ENCODE measurements at regions not wholly inside any gene's neighbourhood (a gene's known extent, or its start where the extent isn't known, plus 50 kb on each side); places are given as distances from the start of the nearest gene placed in this dataset.

DNA sequence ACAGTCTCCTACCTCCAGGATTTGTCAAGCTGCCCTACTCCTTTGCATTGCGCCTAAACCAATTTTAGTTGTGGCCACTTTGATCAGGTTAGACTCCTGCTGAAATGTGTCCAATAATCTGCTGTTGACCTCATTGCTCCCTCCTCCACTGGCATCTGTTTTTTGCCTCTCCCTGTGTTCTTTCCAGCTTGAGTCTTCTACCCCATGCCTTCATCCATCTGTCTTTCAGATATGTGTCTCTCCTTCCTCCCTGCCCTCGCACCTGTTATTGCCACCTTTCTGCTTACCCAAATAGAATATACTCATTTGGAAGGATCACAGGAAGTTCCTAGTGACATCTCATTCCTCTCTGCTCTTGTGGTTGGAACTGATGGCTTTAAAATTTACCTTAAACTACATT, 366.6 kb upstream of the CLNK start:
- no peak for DNase-seq (ENCODE audit: low spot score)

DNA sequence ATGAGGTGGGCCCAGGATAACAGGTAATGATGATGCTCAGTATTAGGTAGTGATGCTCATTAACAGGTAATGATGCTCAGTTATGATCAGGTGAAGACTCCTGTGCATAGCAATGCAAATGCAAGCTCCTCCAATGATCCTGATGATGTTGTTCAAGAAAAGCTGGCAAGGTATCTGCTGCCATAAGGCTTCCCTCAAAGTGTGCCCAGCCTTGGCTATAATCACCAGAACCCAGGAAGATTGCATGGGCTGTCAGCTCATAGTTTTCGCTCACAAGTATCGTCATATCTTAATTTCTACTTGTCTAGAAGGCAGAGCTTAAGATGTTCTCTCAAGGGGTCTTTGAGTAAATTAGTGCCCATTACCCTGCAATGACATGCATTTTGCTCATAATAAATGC, 366.2 kb upstream of the CLNK start:
- no peak for DNase-seq (ENCODE audit: low spot score)

DNA sequence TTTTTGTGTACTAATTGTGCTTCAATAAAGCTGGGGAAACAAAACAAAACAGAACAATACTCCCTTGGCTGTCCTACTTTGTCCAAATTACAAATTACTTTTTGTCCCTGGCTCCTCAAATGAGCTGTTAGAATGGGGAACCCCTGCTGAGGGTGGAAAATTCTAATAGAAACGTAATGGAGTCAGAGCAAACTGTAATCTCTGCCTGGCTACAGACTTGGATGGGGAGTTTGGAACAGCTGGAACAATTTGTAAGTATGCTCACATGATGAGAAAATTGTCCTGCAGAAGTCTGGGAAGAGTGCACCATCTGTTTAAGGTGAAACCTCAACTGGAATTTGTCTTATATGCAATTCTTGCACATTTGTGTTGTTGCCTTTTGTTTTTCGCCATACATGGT, 364.4 kb upstream of the CLNK start:
- DNase-seq (ENCODE audit: low spot score) = no peak

DNA sequence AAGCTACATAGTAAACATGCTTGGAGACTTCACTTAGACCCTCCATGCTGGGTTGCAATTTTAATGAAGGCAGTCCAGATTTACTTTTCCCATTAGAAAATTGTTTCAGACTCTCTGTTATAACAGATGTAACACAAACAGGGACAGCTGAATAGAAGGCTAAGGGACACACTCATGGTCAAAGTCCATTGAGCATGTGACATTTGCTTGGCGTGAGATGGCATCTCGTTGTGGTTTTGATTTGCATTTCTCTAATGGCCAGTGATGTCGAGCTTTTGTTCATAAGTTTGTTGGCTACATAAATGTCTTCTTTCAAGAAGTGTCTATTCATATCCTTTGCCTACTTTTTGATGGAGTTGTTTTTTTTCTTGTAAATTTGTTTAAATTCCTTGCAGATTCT, 358.2 kb upstream of the CLNK start:
- no peak for DNase-seq (ENCODE audit: low spot score)

DNA sequence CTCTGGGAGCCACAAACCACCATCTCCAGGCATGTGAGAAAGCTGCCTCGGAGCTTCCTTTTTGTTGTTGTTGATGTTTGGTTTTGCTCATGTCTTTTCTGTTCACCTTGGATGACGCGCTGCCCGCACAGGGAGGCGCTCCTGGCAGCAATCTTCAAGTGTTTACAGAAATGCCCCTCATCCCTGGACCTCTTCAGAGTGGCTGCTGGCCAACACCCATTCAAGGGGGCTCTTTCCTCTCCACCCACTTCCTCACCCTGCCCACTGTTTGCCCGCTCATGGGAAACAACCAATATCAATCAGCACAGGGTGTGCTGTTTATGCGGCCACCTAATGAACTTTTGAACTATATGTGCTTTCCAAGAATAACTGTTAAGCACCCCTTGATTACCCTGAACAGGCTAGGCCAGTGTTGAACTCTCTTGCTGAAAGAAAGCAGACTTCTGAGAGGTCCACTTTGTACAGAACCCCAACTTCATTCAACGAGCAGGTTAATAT, 355.1 kb upstream of the CLNK start:
- no peak for DNase-seq (ENCODE audit: low spot score)

DNA sequence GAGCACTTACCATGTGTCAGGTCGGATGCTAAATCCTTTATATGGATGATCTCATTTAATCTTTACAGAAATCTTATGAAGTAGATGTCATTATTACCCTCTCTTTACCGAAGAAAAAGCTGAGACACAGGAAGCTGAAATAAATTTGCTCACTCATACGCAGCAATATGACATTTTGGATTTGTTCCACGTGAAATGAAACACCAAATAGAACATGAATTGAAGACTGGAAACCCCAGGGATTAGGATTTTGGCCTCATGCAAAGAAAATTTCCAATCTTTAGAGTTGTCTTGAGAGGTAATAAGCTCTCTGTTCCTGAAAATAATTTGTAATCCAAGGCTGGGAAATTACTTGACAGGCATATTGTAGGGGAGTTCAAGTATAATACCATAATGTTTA, 354.4 kb upstream of the CLNK start:
- DNase-seq (ENCODE audit: low spot score) = no peak

DNA sequence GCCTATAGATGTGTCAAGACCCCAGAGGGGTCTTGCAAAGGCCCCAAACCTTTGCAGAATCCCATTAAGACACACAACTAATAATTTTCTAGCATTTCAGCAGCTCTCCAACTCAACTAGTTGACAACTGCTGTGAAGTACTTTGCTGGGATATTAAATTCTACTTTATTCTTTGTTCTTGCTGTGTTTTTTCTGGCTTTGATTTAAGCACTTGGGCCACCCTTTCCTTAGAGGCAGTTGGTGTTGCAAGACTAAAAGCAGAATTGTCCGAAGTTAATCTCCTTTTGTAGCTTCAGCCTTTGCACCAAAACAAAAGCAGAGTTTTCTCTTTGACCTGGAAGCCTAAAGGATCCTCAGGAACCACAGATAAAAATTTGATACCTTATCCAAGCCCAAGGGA, 353.1 kb upstream of the CLNK start:
- DNase-seq (ENCODE audit: low spot score) = no peak

DNA sequence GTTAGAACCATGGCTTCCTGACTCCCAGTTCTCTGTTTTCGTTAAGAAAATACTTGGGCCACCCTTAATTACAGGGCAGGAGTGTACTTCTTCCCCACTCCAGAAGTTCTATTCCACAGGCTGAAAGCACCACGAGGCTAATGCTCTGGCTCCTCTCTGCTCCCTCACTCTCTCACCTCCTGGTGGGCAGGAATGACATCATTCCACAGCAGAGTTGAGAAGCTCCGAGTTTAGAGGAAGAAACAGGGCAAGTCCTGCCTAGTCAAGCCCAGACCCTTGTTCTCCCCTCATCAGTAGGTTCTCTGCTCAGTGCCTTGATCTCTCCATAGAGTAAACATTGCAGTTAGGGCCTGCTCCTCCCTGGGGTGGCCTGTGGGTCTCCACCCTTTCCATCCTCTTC, 343.8 kb upstream of the CLNK start:
- DNase-seq (ENCODE audit: low spot score) = no peak

DNA sequence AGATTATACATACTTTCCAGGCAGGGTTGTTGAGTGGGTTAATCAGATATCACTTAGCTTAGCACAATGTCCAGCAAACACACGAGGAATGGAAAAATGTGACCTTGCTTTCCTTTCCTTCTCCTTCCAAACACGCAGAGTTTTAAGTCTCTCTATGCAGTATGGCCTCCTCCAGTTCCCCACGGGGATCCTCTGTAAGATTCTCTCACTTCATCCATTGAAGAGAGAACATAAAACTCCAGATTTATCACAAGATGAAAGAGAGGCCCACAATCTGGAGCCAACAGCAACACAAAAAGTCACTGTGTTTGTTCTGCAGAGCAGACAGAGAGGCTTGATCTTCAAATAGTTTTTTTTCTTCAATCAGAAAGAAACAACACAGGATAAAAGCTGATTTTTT, 336.8 kb upstream of the CLNK start:
- no peak for DNase-seq (ENCODE audit: low spot score)

DNA sequence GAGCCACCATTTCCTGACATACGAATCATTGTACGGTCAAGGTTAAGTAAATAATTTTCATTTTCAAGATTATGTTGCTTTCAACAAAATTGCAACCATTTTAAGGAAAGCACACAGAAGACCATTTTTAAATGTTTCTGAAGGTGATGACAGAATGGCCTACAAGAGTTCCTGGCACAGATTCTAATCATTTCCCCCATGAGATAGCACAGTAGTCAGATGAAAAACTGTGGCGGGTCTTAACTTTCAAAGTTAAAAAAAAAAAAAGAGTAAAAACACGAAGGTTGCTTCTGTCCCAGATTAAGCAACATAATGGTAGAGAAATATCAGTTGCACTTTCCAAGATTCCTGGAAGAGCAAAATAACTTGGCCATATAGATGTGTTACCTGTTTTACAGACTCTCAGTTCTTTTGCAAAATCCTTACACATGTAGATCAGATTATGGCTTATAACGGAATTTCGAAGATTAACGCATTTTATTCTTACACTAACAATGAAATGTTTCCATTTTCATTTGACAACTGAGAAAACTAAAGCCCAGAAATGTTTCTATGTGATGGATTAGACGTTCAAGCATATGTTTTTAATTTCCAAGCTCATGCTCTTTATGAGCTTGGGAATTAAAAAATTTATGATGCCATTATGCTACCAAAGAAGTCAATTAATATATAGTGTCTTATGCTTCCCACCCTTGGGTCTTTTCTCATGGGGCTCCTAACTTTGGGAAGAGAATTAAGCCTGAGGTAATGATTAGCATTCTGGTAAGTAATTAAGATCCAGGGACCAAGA, 335.1 kb upstream of the CLNK start:
- DNase-seq (ENCODE audit: low spot score) = no peak

DNA sequence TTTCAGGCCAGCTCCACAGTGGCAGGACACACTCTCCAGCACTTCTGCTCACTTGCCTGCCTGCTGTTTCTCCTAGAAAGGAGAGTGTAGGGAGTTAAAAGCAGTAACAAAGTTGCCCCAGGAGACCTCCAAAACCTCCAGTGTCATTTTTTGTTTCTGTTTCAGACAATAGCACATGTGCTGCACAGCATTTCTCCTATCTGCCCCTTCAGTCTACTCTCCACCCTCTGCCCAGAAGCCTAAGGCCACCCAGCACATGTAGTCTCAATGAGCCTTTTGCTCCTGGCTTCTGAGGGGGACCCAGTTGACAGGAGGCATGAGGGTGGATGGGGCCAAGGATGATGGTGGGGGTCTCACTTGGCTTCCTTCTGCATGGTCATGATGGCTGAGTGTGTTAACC, 329.6 kb upstream of the CLNK start:
- DNase-seq (ENCODE audit: low spot score) = no peak

DNA sequence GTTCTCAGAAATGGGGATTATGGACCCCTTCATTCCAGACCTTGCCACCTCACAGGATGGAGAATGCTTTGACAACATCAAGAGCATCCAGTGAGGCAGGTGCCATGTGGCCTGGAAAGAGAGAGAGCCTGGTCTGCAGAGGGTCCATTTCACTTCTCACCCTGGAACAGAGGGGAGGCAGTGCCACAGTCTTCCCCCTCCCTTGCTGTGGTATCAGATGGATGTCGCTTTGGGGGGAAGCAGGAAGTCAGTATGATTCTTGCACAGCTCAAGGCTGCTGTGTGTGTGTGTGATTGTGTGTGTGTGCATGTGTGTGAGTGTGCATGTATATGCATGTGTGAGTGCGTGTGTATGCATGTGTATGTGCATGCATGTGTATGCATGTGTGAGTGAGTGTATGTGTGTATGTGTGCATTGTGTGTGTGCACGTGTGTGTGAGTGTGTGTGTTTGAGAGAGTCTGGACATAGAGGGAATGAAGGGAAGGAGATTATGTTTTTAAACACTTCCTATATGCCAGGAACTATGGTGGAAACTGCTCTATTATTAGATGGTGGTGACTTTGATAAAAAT, 328.6 kb upstream of the CLNK start:
- DNase-seq (ENCODE audit: low spot score) = no peak

DNA sequence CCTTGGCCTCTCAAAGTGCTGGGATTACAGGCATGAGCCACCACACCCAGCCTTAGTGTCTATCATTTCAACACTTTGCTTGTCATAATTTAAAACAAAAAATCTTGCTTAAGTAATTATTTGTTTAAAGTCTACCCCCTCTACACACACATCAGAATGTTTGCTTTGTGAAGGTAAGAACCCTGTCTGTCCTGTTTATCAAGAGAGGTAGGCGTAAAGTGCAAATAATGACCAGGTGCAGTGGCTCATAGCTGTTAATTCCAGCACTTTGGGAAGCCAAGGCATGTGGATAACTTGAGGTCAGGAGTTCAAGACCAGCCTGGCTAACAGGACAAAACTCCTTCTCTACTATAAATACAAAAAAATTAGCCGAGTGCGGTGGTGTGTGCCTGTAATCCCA, 326.7 kb upstream of the CLNK start:
- DNase-seq (ENCODE audit: low spot score) = no peak

DNA sequence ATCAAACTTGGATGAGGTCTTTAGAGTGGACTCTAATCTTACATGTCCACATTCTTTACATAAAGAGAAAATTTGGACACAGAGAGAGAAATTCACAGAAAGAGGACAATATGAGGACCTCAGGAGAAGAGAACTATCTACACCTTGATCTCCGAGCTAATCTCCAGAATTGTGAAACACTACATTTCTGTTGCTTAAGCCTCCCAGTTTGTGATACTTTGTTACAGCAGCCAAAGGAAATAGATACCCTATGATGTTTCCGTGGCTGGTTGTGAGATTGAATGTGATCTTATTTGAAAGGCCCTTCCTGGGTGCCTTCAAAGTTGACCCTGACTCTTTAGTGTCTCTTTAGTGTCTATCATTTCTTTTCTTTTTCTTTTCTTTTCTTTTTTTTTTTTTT, 326.1 kb upstream of the CLNK start:
- no peak for DNase-seq (ENCODE audit: low spot score)

DNA sequence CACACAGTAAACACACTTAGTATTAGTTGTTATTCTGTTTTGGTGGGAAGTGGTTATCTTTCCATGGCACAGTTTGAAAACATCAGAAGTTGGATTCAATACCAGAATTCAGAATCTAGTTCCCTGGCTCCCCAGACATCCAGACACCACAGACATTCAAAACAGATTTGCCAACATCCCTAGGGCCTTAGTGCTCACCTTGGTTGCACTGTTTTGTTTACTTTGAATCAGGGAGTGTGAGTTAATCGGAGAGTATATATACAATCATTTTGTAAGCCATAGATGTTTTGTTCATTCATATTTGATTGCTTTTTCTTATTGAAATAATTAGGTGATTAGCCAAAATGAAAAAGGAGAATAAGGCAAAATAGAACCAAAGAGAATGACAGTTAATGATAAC, 324.7 kb upstream of the CLNK start:
- no peak for DNase-seq (ENCODE audit: low spot score)

DNA sequence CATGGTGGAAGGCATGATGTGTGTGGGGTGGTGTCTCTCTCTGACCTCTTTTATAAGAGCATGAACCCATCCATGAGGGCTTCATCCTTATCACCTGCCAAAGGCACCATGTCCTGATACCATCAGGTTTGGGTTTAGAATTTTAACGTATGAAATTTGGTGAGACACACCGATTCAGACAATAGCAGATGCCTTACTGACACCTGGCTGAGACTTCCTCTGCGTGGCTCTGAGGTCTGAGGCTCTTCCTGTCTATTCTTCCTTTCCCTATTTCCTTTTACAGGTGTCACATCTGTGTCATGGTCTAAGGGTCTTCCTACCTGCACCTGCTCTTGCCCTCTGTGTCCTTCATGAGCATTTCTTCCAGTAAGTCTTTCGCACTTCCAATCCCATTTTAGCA, 320.7 kb upstream of the CLNK start:
- no peak for DNase-seq (ENCODE audit: low spot score)

DNA sequence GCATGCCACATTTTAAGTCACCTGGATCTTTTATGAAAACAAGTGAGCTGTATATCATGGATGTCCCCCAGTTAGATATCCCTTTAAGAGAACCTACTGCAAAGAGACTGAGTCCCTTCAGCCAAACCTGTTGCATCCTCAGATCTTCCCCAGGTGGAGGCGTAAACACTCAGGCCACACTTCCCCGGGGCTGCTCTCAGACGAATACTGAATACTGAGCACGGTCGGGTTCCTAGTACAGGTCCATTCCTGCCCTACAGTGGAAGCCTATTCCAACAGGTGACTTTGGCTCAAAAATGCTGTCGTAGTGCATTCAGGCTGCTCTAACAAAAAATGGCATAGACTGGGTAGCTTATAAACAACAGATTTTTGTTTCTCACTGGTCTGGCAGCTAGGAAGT, 320.2 kb upstream of the CLNK start:
- DNase-seq (ENCODE audit: low spot score) = no peak

DNA sequence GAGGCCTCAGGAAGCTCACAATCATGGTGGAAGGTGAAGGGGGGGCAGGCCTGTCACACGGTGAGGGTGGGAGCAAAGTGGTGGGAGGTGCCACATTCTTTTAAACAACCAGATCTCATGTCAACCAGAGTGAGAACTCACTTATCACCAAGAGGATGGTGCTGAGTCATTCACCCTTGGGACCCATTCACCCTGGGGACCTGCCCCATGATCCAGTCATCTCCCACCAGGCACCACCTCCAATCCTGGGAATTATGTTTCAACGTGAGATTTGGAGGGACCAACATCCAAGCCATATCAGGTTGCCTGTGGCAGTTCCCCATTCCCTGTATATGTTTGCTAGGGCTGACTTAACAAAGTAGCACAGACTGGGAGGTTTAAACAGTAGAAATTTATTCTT, 318.4 kb upstream of the CLNK start:
- no peak for DNase-seq (ENCODE audit: low spot score)

DNA sequence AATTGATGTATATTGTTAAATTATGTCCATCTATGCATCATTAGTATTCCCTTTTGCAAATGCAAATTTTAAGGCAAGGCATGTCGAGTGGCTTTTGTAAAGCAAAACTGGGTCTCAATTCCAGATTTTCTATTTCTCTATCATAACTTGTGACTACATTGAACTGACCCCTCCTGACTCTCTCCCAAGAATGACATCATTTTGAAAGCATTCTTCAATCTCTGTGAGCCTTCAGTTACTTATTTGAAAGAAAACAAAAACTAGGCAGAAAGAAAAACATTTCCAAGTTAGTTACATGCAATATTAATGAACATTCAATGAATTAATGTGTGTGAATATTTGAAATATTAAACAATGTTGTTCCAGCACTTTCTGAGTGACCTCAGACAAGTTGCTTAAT, 314.3 kb upstream of the CLNK start:
- no peak for DNase-seq (ENCODE audit: low spot score)

DNA sequence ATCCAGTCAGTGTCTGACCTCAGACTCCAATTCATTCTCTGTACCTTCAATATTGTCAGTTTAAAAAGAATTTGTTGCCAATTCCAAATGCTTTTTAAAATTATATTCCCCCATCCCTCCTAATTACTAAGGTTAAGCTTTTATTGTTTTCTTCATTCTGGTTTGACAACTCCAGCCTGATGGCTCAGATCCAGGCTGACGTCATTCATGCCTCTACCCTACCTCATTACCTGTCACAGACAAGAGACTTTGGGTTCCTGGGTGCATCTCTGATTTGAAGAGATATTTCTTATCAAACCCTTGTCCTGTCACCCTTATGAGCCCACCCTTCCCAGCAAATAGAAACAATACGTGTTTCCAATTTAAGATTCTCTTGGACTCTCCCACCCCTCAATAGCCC, 300.2 kb upstream of the CLNK start:
- no peak for DNase-seq (ENCODE audit: low spot score)

DNA sequence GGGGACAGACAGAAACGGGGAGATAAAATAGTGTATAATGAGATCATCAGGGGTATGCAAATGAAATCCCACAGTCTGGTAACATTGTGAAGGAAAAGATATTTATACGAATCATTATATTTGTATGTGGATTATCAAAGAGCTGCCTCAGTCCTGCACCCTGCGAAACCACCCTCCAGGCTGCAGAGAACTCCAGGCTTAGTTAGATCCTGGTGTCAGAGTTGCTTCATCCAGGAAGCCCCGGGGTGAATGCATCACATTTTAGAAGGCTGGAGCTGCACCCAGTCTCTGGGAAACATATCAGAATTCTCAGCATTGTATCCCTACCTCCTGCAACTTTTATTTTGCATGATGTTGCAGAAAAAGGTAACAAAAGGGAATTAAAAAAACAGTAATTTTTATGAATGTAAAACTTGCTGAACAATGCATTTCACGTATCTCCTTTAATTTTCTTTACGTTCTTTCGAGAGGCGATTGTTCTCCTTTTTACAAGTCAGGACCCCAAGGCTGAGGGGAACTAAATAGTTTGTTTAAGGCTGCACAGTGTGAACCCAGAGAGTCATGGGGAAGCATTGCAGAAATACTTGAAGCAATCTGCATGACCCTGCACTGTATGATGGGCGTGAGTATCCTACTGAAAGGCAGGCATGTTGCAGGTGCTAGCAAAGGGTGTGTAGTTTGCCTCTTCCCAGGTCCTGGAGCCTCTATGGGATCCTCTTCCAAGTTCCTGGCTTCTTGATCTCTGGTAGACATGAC, 299.5 kb upstream of the CLNK start:
- no peak for DNase-seq (ENCODE audit: low spot score)

DNA sequence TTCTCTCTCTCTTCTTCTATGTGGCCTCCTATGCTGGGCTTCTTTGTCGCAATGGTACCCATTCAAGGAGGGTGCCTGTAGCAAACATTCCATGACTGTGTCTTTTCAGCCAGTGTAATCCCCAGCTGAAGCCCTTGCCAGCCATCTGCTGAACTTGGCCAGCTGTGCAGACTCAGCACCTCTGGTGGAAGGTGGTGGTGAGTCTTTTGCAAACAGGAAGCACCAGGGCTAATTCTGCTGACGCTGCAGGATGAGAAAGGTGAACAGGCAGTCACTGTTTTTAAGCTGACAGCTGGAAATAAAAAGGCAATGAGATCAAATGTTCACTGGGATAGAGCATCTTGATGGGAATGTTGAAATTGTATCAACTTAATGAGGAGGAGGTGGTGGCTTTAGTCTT, 298.7 kb upstream of the CLNK start:
- no peak for DNase-seq (ENCODE audit: low spot score)

DNA sequence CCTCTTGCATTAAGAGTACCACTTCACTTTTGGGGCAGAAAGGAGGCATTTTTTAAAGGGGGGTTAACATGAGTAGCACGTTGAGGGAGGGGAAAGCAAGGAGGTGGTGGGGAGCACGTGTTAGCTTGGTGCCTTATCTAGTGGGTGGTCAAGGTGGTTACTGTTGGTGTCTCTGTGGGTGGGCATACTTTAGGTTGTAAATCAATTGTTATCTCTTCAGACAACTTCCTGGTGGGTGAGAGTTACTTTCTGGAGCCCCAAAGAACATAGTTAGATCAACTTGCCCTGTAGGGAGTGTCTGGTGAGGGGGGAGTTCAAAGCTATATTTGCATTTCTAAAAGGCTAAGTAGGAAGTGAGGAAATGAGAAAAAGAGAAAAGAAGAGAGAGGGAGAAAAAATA, 297.7 kb upstream of the CLNK start:
- no peak for DNase-seq (ENCODE audit: low spot score)

All from left forelimb (tissue), 1 donor.